ENCODE measurements at regions not wholly inside any gene's neighbourhood (a gene's known extent, or its start where the extent isn't known, plus 50 kb on each side); places are given as distances from the start of the nearest gene placed in this dataset.

GRCh38 chr5:58009754-58010153 lies 450.1 kb downstream of the PLK2 start:
- Histone ChIP-seq H3K9me2 (replicated peaks; ENCODE audit: insufficient read depth) (no peaks in the 10 kb centered on the region), H4K20me1 (ENCODE audit: insufficient read depth, poor library complexity, severe bottlenecking) (no peaks in the 10 kb centered on the region), H2AFZ (no peak overlapping the region), H3K79me2 (no peaks in the 10 kb centered on the region), H3K9me3 (ENCODE audit: low read depth) (no peaks in the 10 kb centered on the region), H3K36me3 (replicated peaks; ENCODE audit: insufficient read depth, low read depth) (no peaks in the 10 kb centered on the region), H3K4me1 (ENCODE audit: insufficient read depth) (no peaks in the 10 kb centered on the region), H3K27me3 (no peaks in the 10 kb centered on the region), H3K4me2 (no peak overlapping the region), H3K27ac (no peak overlapping the region), H3K4me3 (no peak overlapping the region)
- peak; percentile 0 for DNase-seq (ENCODE audit: low spot score)
- WGBS (ENCODE audit: low lambda C conversion rate, missing lambda C conversion rate): 86% methylated on average over 2 of the region's 2 CpGs
- TF ChIP-seq, protein P1, sequence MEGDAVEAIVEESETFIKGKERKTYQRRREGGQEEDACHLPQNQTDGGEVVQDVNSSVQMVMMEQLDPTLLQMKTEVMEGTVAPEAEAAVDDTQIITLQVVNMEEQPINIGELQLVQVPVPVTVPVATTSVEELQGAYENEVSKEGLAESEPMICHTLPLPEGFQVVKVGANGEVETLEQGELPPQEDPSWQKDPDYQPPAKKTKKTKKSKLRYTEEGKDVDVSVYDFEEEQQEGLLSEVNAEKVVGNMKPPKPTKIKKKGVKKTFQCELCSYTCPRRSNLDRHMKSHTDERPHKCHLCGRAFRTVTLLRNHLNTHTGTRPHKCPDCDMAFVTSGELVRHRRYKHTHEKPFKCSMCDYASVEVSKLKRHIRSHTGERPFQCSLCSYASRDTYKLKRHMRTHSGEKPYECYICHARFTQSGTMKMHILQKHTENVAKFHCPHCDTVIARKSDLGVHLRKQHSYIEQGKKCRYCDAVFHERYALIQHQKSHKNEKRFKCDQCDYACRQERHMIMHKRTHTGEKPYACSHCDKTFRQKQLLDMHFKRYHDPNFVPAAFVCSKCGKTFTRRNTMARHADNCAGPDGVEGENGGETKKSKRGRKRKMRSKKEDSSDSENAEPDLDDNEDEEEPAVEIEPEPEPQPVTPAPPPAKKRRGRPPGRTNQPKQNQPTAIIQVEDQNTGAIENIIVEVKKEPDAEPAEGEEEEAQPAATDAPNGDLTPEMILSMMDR (IDR thresholded peaks at IDR 0.05; ENCODE audit: poor library complexity): no peak
- TF ChIP-seq EZH2phosphoT487 (IDR thresholded peaks at IDR 0.05; ENCODE audit: low read depth, severe bottlenecking, unreplicated experiment) (no peak), EZH2 (IDR thresholded peaks at IDR 0.05; ENCODE audit: borderline replicate concordance) (no peak)

- H4K20me1 ChIP-seq (ENCODE audit: insufficient read depth, poor library complexity, severe bottlenecking): no peaks in the 10 kb centered on the region
- no peaks in the 10 kb centered on the region for H3K79me2 ChIP-seq
- H3K27ac ChIP-seq: no peak overlapping the region
- H3K4me3 ChIP-seq: no peak overlapping the region
- no peak overlapping the region for H3K4me2 ChIP-seq
- no peak overlapping the region for H2AFZ ChIP-seq
- no peaks in the 10 kb centered on the region for H3K27me3 ChIP-seq
- H3K9me3 ChIP-seq (ENCODE audit: low read depth): no peaks in the 10 kb centered on the region
- no peak for DNase-seq (ENCODE audit: low spot score)
- WGBS (ENCODE audit: low lambda C conversion rate, missing lambda C conversion rate): 100% methylated on average over 3 of the region's 3 CpGs
- no peaks in the 10 kb centered on the region for H3K9me2 ChIP-seq (replicated peaks; ENCODE audit: insufficient read depth)
- no peaks in the 10 kb centered on the region for H3K36me3 ChIP-seq (replicated peaks; ENCODE audit: insufficient read depth, low read depth)
- TF ChIP-seq EZH2phosphoT487 (IDR thresholded peaks at IDR 0.05; ENCODE audit: low read depth, severe bottlenecking, unreplicated experiment): no peak
- no peak for TF ChIP-seq EZH2 (IDR thresholded peaks at IDR 0.05; ENCODE audit: borderline replicate concordance)
- TF ChIP-seq, protein P1 (IDR thresholded peaks at IDR 0.05; ENCODE audit: poor library complexity): no peak
- H3K4me1 ChIP-seq (ENCODE audit: insufficient read depth): no peaks in the 10 kb centered on the region
These were observed 457.6 kb downstream of the PLK2 start for GRCh38 chr5:58002323-58002722.

GRCh38 chr5:57993866-57994265 lies 466.0 kb downstream of the PLK2 start:
- DNase-seq (ENCODE audit: low spot score): no peak
- H3K4me3 ChIP-seq: no peak overlapping the region
- no peaks in the 10 kb centered on the region for H3K9me2 ChIP-seq (replicated peaks; ENCODE audit: insufficient read depth)
- H3K36me3 ChIP-seq (replicated peaks; ENCODE audit: insufficient read depth, low read depth): no peaks in the 10 kb centered on the region
- no peak overlapping the region for H3K27ac ChIP-seq
- H3K4me1 ChIP-seq (ENCODE audit: insufficient read depth): no peaks in the 10 kb centered on the region
- no peaks in the 10 kb centered on the region for H3K79me2 ChIP-seq
- 95% methylated on average over 1 of the region's 1 CpG for WGBS (ENCODE audit: low lambda C conversion rate, missing lambda C conversion rate)
- H3K9me3 ChIP-seq (ENCODE audit: low read depth): no peaks in the 10 kb centered on the region
- TF ChIP-seq EZH2 (IDR thresholded peaks at IDR 0.05; ENCODE audit: borderline replicate concordance): no peak
- TF ChIP-seq EZH2phosphoT487 (IDR thresholded peaks at IDR 0.05; ENCODE audit: low read depth, severe bottlenecking, unreplicated experiment): no peak
- TF ChIP-seq, protein P1 (IDR thresholded peaks at IDR 0.05; ENCODE audit: poor library complexity): no peak
- H3K27me3 ChIP-seq: no peaks in the 10 kb centered on the region
- no peak overlapping the region for H2AFZ ChIP-seq
- no peaks in the 10 kb centered on the region for H4K20me1 ChIP-seq (ENCODE audit: insufficient read depth, poor library complexity, severe bottlenecking)
- no peak overlapping the region for H3K4me2 ChIP-seq

GRCh38 chr5:57989378-57989777 lies 470.5 kb downstream of the PLK2 start:
- no peaks in the 10 kb centered on the region for H3K4me1 ChIP-seq (ENCODE audit: insufficient read depth)
- DNase-seq (ENCODE audit: low spot score): peak; percentile 34
- no peaks in the 10 kb centered on the region for H3K9me3 ChIP-seq (ENCODE audit: low read depth)
- no peaks in the 10 kb centered on the region for H3K9me2 ChIP-seq (replicated peaks; ENCODE audit: insufficient read depth)
- no peaks in the 10 kb centered on the region for H3K27me3 ChIP-seq
- no peak overlapping the region for H3K4me2 ChIP-seq
- TF ChIP-seq, protein P1 (IDR thresholded peaks at IDR 0.05; ENCODE audit: poor library complexity): no peak
- H4K20me1 ChIP-seq (ENCODE audit: insufficient read depth, poor library complexity, severe bottlenecking): no peaks in the 10 kb centered on the region
- H3K4me3 ChIP-seq: no peak overlapping the region
- no peak overlapping the region for H3K27ac ChIP-seq
- no peaks in the 10 kb centered on the region for H3K79me2 ChIP-seq
- WGBS (ENCODE audit: low lambda C conversion rate, missing lambda C conversion rate): 26% methylated on average over 3 of the region's 3 CpGs
- no peak overlapping the region for H2AFZ ChIP-seq
- H3K36me3 ChIP-seq (replicated peaks; ENCODE audit: insufficient read depth, low read depth): no peaks in the 10 kb centered on the region

Measured in hepatocyte (in vitro differentiated cells).